NCI-H2171 treated with DMSO at 0.1 percent for 48 hours (cell line): ENCODE measurements at regions not wholly inside any gene's neighbourhood (a gene's known extent, or its start where the extent isn't known, plus 50 kb on each side); places are given as distances from the start of the nearest gene placed in this dataset.

Source experiments
- DNase-seq: peaks from one replicate; lab custom pipeline; 2025; lab: John Stamatoyannopoulos, UW

GRCh38 chr6:3592371-3592941, 135.6 kb upstream of the SLC22A23 start:
- no peak for DNase-seq

GRCh38 chr6:3591970-3592369, 135.1 kb upstream of the SLC22A23 start:
- no peak for DNase-seq

GRCh38 chr6:3587660-3588059, 130.8 kb upstream of the SLC22A23 start:
- no peak for DNase-seq

- DNase-seq = no peak
These were observed 128.6 kb upstream of the SLC22A23 start for GRCh38 chr6:3585320-3585935.

GRCh38 chr6:3584606-3585005, 127.8 kb upstream of the SLC22A23 start:
- DNase-seq = no peak

DNA sequence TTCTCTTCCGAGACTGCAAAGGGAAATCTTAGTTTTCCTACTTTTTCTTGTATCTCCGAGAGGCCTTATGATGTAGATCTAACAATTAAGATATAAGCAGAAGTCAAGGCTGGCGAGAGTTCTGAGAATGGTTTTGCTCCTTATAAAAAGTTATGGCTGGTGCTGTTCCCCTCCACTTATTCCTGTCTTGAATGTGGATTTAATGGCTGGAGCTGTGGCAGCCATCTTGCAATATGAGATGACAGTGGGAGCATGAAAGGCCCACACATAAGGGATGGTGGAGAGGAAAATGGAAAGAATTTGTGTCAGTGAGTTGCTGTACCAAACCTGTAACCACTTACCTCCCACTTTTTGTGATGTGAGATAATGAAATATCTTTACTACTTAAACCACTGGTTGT, 124.6 kb upstream of the SLC22A23 start:
- no peak for DNase-seq

- no peak for DNase-seq
These were observed 122.9 kb upstream of the SLC22A23 start for GRCh38 chr6:3579652-3580175.

- no peak for DNase-seq
These were observed 122.1 kb upstream of the SLC22A23 start for GRCh38 chr6:3578981-3579380.

GRCh38 chr6:3577517-3577916, 120.7 kb upstream of the SLC22A23 start:
- DNase-seq = no peak

GRCh38 chr6:3575701-3576100, 118.9 kb upstream of the SLC22A23 start:
- no peak for DNase-seq

GRCh38 chr6:3575166-3575565, 118.3 kb upstream of the SLC22A23 start:
- no peak for DNase-seq

GRCh38 chr6:3573670-3574069, 116.8 kb upstream of the SLC22A23 start:
- no peak for DNase-seq

DNA sequence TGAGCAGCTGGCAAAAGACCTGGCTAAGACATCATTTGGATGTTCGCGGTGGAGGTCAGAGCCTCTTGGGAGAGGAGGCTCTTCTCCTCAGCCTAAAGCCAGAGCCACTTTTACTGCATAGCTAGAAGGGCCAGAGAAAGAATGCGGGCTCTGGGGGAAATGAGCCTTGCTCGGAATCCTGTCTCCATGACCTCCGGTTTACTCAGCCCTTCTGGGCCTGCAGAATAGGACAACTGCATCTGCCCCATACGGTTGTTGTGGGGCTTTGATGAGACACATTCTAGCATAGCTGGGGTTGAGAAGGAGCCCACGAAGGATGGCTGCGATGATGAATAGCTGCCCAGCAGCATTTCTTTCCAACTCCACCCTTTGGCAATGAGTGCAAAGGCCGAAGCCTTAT, 115.0 kb upstream of the SLC22A23 start:
- DNase-seq = no peak

DNA sequence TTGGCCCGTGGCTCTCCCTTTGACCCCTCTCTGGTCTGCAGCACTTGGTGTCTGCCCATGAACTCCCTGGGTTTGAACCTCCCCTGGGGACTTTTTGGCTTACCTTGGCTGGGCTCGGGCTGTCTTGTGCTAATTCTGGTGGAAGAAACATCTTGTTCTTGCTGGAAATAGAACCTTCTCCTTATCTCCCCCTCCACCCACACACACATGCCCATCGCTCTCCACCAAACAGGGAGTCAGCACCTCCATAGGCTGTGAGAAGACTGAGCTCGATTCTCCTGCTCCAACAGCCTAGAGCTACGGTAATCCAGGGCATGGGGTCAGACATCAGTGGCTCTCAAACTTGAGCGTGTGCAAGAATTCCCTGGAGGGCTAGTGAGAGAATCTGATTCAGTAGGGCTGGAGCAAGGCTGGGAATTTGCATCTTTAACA, 114.4 kb upstream of the SLC22A23 start:
- DNase-seq = peak; percentile 35

GRCh38 chr6:3569816-3570215, 113.0 kb upstream of the SLC22A23 start:
- peak; percentile 94 for DNase-seq

DNA sequence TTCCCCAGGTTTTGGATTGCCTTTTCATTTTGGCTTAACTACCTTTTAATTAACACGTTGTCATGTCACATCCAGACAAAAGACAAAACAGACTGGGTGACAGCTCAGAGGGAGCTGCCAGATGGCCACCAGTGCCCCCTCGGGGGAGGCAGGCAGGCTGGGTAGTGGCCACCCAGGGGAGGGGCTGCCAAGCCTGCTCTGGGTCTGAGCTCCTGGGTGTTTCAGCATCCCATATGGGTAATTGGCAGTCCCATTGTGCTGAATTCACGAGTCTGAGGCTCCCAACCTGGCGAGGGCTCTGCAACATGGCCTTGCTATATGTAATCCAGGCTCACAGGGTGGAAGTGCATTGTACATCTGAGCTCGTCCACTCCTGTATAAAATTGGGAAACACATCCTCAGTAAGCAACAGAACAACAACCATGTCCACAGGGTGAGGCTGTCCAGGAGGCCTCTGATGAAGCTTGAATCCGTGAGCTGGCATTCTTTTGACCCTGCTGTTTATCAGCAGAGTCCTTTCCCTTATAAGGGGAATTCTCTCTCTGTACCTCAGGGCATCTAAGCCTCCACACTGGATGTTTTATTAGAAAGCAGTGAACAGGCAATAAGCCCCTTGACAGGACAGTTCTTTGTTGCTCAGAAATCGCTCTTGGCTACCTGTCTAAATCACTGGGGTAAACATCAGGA, 111.7 kb upstream of the SLC22A23 start:
- DNase-seq = peak; percentile 97

DNA sequence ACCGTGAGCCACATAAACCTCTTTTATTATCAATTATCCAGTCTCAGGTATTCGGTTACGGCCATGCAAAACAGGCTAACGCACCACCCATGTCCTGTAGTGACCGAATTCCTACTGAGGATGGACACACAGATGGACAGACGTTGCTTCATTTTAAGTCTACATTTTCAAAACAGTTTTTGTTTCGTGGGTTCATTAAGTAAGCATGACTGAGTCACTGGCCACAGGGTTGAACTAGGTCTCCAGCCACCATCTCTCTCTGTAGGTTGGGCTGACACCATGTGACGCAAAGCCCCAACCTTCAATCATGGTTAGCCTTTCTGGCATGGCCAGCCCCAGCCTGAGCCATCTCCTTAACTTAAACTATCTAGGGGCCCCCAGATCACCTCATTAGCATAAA, 110.0 kb upstream of the SLC22A23 start:
- no peak for DNase-seq

DNA sequence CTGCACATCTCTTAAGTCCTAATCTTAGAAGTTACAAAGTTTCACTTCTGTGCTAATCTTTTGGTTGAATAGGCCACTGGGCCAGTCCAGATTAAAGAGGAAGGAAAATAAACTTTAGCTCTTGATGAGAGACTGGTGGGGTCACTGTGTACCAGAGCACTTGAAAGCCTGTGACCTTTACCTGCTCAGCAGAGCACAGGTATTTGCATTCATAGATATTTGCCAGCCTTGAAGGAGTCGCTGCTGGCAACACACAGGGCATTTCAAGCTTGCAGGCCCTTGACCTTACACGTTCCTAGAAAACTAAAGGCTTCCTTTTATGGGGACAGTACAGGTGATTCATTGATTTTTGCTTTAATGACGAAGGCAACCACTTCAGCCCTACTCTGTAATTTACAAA, 108.4 kb upstream of the SLC22A23 start:
- no peak for DNase-seq

- DNase-seq = peak; percentile 97
These were observed 104.9 kb upstream of the SLC22A23 start for GRCh38 chr6:3561725-3562124.

DNA sequence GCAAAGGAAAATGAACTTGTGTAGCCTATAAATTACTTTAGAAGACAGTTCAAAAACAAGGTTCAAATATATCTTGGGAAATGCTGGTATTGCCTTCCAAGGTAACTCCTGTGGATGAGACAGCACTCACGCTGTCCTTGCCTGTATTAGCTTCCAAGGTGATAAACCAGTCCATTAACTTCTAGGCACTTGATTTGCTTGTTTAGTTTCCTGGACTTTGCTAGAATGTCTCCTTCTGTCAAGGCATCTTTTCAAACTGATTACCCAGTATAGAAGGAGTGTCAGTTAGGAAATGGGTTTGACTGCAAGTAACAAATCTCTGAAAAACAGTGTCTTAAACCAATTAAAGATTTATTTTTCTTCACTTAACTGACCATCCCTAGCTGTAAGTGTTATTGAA, 103.4 kb upstream of the SLC22A23 start:
- no peak for DNase-seq

DNA sequence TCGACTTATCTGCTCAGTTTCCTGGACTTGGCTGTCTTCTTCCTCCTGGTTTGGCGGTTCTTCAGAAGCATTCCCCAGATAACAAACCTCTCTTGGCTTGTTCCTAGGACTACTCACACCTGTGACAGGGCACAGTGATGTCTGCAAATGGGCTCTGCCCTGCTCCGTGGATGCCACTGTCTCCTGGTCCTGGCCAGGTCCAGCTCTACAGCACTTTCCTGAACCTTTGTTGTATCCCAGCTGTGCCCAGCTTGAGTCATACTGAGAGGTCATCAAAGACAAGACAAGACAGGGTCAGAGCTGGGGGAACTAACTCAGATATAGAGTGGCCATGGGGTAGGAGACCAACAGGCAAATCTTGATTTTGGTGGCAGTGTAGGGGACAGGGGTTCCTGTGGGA, 102.7 kb upstream of the SLC22A23 start:
- no peak for DNase-seq

- DNase-seq = peak; percentile 73
These were observed 100.5 kb upstream of the SLC22A23 start for GRCh38 chr6:3557336-3557735.

- DNase-seq = no peak
These were observed 96.4 kb upstream of the SLC22A23 start for GRCh38 chr6:3553254-3553653.
